WI38 (cell line): ENCODE measurements at regions not wholly inside any gene's neighbourhood (a gene's known extent, or its start where the extent isn't known, plus 50 kb on each side); places are given as distances from the start of the nearest gene placed in this dataset.

Source experiments
- H3K4me3 ChIP-seq: 2 replicates; pipeline ENCODE4 v1.5.1; 2011; ENCODE audit warnings: low read depth, mild to moderate bottlenecking, control low read depth, low read length
- CTCF ChIP-seq: IDR thresholded peaks from 2 replicates; pipeline ENCODE4 v1.5.1; 2012; ENCODE audit warnings: low read depth, mild to moderate bottlenecking, control low read depth, low read length

- no peak for TF ChIP-seq CTCF
- no peak overlapping the region for H3K4me3 ChIP-seq
Measured at GRCh38 chr2:235170016-235170415, 218.2 kb downstream of the SH3BP4 start.

- H3K4me3 ChIP-seq, result no peak overlapping the region
- 0 out of 2 replicates have a peak, but pooled peaks have one; percentile 29 for TF ChIP-seq CTCF
Measured at GRCh38 chr2:235170536-235171521, 219.0 kb downstream of the SH3BP4 start.

- no peak overlapping the region for H3K4me3 ChIP-seq
- no peak for TF ChIP-seq CTCF
Measured at GRCh38 chr2:235171550-235172031, 219.8 kb downstream of the SH3BP4 start.

GRCh38 chr2:235180642-235181041 lies 228.8 kb downstream of the SH3BP4 start:
- no peak for TF ChIP-seq CTCF
- H3K4me3 ChIP-seq, result no peak overlapping the region

GRCh38 chr2:235183786-235184185 lies 232.0 kb downstream of the SH3BP4 start:
- H3K4me3 ChIP-seq, result no peak overlapping the region
- no peak for TF ChIP-seq CTCF

GRCh38 chr2:235187806-235188205 lies 236.0 kb downstream of the SH3BP4 start:
- H3K4me3 ChIP-seq, result no peak overlapping the region
- TF ChIP-seq CTCF, result no peak

- no peak overlapping the region for H3K4me3 ChIP-seq
- no peak for TF ChIP-seq CTCF
Measured at GRCh38 chr2:235191486-235191885, 239.7 kb downstream of the SH3BP4 start.
